T47D (cell line): ENCODE measurements at regions not wholly inside any gene's neighbourhood (a gene's known extent, or its start where the extent isn't known, plus 50 kb on each side); places are given as distances from the start of the nearest gene placed in this dataset.
A peak's percentile ranks its signal among the peaks of the same experiment; 100 is the strongest.

ENCODE experiments used
- DNase-seq, 2 experiments: peaks; one replicate each; pipeline versions ENCODE4 v3.0.0 to v3.0.0-alpha.2; 2011 to 2012; ENCODE audit warnings: low read depth in 1 of 2, low spot score in 1 of 2
- JUND ChIP-seq: IDR thresholded peaks from 2 replicates; pipeline ENCODE4 v1.6.1; 2012; ENCODE audit warnings: low read depth
- in situ Hi-C: cut with HindIII; loops from 2 replicates; pipeline ENCODE4 v1.10.0; 2016; ENCODE audit warnings: low sequenced_read_pairs, low pct_unique_long_range_greater_than_20kb

DNA sequence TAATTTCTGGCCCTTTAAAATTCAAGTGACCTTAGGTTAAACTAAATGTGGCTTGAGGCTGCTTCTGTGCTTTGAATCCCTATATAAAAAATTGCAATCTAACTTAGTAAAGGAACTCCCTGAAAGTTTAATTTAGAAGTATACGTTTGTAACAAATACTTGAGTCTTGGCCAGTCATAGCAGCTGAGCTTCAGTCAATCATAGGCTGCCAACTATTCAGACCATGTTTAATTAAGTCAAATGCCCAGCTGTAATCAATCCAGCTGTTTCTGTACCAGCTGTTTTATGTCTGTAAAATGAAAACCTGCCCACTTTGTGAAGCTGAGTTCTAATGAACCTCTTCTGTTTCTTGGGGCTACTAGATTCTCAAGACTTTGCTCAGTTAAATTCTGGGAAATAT lies 760.1 kb downstream of the MAT2B start:
- in situ Hi-C loops: no loop called here
- DNase-seq: no peak
- TF ChIP-seq JUND: no peak

DNA sequence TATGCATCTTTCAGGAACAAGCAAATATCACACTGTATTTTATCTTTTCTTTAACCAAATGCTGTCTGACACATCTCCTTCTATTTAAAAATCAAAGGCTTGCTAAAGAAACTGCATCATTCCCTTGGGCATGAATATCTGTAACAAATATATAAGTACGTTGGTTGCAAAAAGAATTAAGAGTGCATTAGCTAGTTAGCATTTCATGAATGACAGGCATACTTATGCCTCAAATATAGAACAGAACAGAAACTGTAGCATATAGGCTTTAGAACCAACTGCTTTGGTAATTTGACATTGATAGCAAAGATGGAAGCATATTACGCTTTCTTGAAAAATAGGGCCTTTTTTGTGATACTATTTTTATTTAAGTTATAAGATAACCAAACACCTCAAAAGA lies 761.2 kb downstream of the MAT2B start:
- in situ Hi-C loops: no loop called here
- DNase-seq: no peak
- no peak for TF ChIP-seq JUND

DNA sequence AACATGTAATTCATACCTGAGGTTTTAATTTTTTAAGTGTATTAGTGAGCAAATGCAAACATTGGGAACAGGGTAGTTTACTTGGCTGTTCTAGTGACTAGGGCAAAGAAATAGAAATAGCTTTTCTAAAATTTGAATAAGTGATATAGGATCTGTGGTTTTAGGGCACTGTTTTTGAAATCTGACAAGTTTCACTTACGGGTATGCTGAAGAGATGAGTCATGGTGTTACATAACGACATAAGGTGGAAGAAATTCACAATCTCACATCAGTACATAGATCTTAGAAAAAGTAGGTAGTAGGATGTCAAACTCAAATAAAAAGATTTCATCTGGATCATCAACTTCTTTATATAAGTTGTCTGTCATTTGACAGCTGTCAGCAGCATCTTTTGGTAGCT lies 772.3 kb downstream of the MAT2B start:
- in situ Hi-C loops: no loop called here
- no peak for TF ChIP-seq JUND
- no peak for DNase-seq

DNA sequence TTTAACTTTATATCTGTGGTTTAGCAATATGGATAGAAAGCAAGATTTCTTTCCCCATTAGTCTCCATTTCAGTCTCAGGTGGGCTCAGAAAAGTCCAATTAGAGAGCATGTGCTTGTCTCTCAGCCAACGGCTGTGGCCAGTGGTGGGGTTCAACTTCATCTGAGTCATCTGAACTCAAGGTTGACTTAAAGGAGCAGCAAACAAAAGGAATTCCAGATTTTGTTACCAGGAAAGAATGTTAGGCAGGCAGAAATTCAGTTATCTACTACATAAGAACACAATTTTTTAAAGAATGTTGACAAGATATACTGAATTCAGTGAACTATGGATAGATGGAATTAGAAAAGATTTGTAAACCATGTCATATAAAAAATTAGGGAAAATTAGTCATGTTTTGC lies 784.1 kb downstream of the MAT2B start:
- TF ChIP-seq JUND: no peak
- DNase-seq: no peak
- in situ Hi-C loops: no loop called here

DNA sequence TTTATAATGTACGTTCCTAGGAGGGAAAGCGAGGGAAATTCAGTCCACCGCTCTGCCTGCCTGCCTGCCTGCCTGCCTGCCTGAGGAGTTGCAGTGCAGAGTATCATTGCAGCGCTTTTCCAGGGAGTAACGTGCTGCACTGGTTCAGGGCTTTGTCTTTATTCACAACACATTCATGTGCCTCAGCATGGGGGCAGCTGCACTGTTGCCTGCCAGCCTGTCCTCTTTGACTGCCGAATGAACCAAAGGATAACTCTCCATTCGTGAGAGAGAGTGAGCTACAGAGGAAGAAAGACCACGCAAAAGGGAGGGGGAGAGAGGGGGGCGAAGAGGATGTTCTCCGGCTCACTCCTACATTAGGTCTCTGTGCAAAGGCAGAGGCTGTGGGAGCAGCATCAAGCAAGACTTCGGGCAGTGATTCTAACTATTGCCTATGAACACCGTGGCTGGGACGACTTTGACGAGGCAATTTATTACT lies 791.2 kb downstream of the MAT2B start:
- no peak for TF ChIP-seq JUND
- in situ Hi-C loops: no loop called here
- peak in 1 of 2 experiments; percentile 46 for DNase-seq

DNA sequence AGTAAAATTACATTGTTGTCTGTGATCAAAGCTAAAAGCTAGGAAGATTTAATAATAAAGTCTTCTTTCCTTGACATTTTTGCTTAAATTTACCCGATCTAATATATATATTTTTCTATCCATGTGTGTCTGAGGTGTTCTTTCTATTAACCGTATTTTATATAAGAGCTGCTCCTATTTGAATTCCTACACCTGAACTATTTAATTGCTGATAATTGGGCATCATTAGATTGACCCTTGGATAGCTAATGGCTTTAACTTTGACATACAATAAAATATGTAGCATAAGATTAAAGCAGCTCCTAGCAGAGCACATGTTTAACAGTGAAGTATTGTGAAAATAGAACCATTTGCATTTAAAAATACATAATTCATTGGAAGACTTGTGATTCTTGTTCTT lies 792.7 kb downstream of the MAT2B start:
- in situ Hi-C loops: no loop called here
- DNase-seq: no peak
- TF ChIP-seq JUND: no peak

DNA sequence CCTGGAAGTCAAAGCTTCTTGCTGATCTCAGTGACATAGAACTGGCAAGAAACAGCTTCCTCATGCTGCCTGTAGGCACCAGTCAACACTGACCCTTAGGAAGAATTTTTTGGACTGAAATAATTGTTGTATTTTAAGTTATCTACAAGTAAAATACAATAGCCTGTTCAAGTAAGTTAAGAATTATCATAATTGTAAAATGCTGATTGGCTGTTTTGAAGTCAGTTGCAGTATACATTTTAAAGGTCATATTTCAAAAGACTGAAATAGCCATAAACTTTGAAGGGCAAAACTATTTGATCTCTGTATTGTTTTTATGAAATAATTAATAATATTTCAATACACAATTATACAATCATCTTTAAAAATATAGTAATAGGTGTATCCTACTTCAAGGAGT lies 794.9 kb downstream of the MAT2B start:
- DNase-seq: no peak
- in situ Hi-C loops: no loop called here
- no peak for TF ChIP-seq JUND

DNA sequence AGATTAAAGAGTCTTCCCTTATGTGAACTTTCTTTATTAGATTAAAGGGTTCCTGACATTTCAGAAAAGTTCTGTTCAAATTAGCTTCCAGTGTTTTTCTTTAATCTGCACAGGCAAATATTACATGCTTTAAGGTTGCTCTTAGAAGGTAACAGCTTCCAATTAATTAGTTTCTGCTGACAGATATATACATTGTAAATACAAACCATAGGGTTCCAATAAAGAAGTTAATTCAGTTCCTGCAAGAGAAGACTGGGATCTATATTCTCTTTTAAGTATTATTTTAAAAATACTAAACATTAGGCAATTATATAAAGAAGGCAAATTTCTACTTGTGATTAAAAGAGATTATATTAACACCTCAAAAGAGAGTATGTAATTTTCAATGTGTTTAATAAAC lies 795.7 kb downstream of the MAT2B start:
- no peak for TF ChIP-seq JUND
- DNase-seq: no peak
- in situ Hi-C loops: no loop called here

DNA sequence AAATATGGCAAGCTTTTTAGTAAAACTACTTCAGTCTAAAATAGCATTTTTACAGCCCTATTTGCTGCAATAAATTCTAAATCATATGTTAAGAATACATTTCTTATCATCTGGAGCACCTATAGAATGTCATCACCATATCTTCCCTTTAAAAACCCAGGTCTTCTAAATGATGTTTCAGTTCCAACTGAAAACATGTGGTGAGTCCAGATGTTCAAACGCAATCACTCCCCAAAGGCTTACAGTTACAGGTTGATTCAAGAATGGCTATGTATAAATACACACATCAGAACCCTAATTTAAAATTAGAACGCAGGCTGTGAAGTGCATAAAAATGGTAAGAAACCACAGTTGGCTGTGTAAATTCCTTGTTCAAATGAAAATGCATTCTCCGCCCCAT lies 796.3 kb downstream of the MAT2B start:
- in situ Hi-C loops: no loop called here
- DNase-seq: no peak
- TF ChIP-seq JUND: no peak

DNA sequence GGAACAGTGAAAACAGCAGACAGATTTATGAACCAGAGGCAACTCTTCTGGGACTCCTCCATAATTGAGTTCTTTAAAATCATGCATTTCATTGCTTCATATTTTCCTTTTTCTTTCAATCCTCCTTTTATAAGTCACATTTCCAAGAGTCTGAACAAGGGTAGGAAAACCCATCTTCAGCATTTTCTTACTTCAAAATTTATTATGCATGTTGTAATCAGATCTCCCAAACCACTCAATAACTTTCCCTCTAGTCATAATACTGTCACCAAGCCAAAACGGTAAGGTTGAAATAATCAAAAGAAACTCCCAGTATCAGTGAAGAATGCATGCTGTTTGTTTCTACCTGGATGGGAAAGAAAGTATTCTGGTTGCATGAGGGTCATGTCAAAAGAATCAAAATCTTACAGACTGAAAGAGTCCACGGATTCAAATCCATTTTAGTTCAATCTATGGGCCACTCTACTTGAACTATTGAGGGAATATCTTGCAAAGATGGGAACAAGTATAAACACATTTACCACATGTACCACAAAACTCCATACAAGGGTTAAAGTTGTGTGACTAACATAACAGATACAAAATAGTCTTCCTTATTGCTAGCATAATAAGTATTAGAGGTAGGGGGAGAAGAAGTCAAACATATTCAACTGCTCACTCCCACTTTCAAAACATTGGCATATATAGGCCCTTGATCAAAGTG lies 797.3 kb downstream of the MAT2B start:
- no peak for DNase-seq
- in situ Hi-C loops: no loop called here
- no peak for TF ChIP-seq JUND

DNA sequence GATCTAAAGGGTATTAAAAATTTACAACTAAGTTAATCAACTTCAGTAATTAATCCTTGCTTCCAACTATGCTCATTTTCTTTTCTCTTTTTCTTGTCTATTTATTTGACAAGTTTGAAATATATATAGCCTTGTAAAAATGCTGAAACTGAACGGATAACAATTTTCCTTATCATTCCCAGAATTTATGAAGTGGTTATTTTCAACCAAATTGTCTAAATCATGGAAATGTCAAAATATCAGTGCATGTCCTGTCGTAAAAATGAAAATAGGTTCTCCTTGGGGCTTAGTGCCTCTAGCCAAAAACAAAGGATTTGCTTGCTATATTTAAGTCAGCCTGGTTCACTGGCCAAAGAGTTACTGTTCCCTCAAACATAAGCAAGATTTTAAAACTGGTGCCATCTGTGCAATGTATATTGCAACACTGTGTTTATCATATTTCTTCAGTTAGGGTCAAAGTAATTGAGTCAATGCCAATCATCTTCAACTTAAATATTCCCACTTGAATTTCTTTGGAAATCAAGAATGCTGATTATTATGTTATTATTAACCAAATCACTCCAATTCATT lies 798.3 kb downstream of the MAT2B start:
- no peak for DNase-seq
- in situ Hi-C loops: no loop called here
- no peak for TF ChIP-seq JUND

DNA sequence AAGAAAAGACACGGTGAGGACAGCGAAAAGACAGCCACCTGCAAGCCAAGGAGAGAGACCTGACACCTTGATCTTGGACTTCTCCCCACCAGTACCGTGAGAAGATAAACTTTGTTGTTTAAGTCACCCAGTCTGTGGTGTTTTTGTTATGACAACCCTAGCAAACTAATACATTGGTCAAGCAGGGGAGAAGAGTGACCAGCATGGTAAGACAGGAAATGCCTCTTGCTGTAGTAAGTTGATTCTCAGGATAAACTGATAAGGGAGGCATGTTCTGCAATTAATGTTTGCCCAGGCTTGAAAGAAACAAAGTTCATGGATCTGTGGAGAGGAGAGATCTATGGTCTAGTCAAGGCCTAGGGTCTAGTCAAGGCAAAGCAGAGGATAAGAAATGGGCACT lies 801.2 kb downstream of the MAT2B start:
- no peak for DNase-seq
- in situ Hi-C loops: no loop called here
- no peak for TF ChIP-seq JUND

DNA sequence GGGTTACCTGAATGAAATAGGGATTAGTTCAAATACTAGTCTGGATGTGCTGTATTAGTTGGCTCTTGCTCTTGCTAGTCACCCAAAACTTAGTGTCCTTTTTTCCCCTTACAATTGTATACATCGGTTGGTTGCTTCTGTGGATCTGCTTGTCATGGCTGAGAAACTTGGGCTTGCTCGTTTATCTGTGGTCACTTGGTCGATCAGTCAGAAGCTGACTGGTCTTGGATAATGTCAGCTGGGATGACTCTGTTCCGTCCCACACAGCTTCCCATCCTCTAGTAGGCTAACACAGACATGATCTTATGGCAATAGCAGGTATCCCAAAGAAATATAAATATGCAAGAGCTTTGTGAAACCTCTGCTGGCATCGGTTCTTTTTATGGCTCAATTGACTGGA lies 807.4 kb downstream of the MAT2B start:
- no peak for TF ChIP-seq JUND
- in situ Hi-C loops: no loop called here
- no peak for DNase-seq

DNA sequence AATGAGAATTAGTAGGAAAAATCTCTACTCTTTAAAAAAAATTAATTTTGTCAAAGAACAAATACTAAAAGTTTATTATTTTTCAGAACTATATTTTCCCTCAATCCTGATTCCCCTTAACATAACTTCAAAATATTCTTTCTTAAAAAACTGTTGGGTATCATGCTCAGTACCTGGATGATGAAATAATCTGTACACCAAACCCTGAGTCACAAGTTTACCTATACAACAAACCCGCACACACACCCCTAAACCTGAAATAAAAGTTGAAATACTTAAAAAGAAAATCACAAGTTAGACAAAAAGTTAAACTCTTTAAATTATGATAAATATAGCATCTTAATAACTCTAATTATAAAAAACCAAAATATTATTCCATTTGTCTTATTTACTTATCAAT lies 812.3 kb downstream of the MAT2B start:
- no peak for TF ChIP-seq JUND
- in situ Hi-C loops: no loop called here
- no peak for DNase-seq
